Ishikawa (cell line): ENCODE measurements at regions not wholly inside any gene's neighbourhood (a gene's known extent, or its start where the extent isn't known, plus 50 kb on each side); places are given as distances from the start of the nearest gene placed in this dataset.

Source experiments
- CREB1 ChIP-seq: IDR thresholded peaks from 2 replicates; pipeline ENCODE4 v1.6.1; 2012; ENCODE audit warnings: low read depth
- EGR1 ChIP-seq: IDR thresholded peaks from 2 replicates; pipeline ENCODE4 v1.6.1; 2012
- EP300 ChIP-seq: IDR thresholded peaks from 2 replicates; pipeline ENCODE4 v1.6.1; 2012; ENCODE audit warnings: borderline replicate concordance
- FOXM1 ChIP-seq: IDR thresholded peaks from 2 replicates; pipeline ENCODE4 v1.6.1; 2012; ENCODE audit warnings: low read depth, borderline replicate concordance
- NFIC ChIP-seq: IDR thresholded peaks from 2 replicates; pipeline ENCODE4 v1.6.1; 2012
- RAD21 ChIP-seq: IDR thresholded peaks from 2 replicates; pipeline ENCODE4 v1.6.1; 2012; ENCODE audit warnings: low read depth
- TAF1 ChIP-seq: IDR thresholded peaks from 2 replicates; pipeline ENCODE4 v1.6.1; 2012; ENCODE audit warnings: low read depth, mild to moderate bottlenecking
- YY1 ChIP-seq: IDR thresholded peaks from 2 replicates; pipeline ENCODE4 v1.6.1; 2012; ENCODE audit warnings: low read depth
- TF ChIP-seq, protein P1 (sequence below): IDR thresholded peaks from 2 replicates; pipeline ENCODE4 v1.6.1; 2012
- TF ChIP-seq, protein P2 (sequence below): IDR thresholded peaks from 2 replicates; pipeline ENCODE4 v1.6.1; 2012; ENCODE audit warnings: low read depth, mild to moderate bottlenecking
- TF ChIP-seq, protein P3 (sequence below): IDR thresholded peaks from 2 replicates; pipeline ENCODE4 v1.6.1; 2012

DNA sequence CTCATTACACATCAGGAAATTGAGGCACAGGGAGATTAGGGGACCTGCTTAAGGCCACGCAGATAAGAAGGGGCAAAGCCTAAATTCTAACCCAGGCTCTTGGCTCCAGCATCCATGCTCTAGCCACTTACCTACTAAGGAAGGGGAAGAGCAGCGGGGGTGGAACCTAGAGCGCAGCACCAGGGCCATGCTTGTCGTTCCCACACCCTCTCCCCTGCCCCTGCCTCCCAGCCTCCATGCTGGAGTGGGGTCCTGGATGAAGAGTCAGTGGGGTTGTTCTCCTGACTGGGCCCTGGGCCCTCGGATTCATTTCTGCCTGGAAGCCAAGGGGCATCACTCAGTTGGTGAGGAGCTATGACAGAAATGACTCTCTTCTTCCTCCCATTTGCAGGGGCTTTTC, 133.3 kb downstream of the FOXD2 start:
- TF ChIP-seq EGR1 (no peak), TAF1 (no peak), YY1 (no peak), CREB1 (no peak), EP300 (no peak), NFIC (no peak), FOXM1 (no peak), RAD21 (no peak)
- TF ChIP-seq, protein P1, sequence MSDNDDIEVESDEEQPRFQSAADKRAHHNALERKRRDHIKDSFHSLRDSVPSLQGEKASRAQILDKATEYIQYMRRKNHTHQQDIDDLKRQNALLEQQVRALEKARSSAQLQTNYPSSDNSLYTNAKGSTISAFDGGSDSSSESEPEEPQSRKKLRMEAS = no peak
- TF ChIP-seq, protein P2, sequence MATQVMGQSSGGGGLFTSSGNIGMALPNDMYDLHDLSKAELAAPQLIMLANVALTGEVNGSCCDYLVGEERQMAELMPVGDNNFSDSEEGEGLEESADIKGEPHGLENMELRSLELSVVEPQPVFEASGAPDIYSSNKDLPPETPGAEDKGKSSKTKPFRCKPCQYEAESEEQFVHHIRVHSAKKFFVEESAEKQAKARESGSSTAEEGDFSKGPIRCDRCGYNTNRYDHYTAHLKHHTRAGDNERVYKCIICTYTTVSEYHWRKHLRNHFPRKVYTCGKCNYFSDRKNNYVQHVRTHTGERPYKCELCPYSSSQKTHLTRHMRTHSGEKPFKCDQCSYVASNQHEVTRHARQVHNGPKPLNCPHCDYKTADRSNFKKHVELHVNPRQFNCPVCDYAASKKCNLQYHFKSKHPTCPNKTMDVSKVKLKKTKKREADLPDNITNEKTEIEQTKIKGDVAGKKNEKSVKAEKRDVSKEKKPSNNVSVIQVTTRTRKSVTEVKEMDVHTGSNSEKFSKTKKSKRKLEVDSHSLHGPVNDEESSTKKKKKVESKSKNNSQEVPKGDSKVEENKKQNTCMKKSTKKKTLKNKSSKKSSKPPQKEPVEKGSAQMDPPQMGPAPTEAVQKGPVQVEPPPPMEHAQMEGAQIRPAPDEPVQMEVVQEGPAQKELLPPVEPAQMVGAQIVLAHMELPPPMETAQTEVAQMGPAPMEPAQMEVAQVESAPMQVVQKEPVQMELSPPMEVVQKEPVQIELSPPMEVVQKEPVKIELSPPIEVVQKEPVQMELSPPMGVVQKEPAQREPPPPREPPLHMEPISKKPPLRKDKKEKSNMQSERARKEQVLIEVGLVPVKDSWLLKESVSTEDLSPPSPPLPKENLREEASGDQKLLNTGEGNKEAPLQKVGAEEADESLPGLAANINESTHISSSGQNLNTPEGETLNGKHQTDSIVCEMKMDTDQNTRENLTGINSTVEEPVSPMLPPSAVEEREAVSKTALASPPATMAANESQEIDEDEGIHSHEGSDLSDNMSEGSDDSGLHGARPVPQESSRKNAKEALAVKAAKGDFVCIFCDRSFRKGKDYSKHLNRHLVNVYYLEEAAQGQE = no peak
- TF ChIP-seq, protein P3, sequence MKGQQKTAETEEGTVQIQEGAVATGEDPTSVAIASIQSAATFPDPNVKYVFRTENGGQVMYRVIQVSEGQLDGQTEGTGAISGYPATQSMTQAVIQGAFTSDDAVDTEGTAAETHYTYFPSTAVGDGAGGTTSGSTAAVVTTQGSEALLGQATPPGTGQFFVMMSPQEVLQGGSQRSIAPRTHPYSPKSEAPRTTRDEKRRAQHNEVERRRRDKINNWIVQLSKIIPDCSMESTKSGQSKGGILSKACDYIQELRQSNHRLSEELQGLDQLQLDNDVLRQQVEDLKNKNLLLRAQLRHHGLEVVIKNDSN = no peak
